GM21447 (cell line): ENCODE measurements at regions not wholly inside any gene's neighbourhood (a gene's known extent, or its start where the extent isn't known, plus 50 kb on each side); places are given as distances from the start of the nearest gene placed in this dataset.
"Not testable (repeated sequence)": the region's sequence is repeated elsewhere in the genome, so short reads cannot be mapped to it uniquely, and the experiment has no call there.

Experiments used
- ATAC-seq: cut with Tn5 transposase; IDR thresholded peaks from one replicate; pipeline ENCODE4 v1.9.1; 2021; ENCODE audit not compliant: unreplicated experiment

- no peak for ATAC-seq
Observed at GRCh38 chr18:67455890-67456501, 60.5 kb downstream of the DSEL start.

- no peak for ATAC-seq
Observed at GRCh38 chr18:67453901-67454300, 62.6 kb downstream of the DSEL start.

- ATAC-seq: no peak
Observed at GRCh38 chr18:67451960-67452359, 64.6 kb downstream of the DSEL start.

GRCh38 chr18:67451101-67451500, 65.4 kb downstream of the DSEL start:
- not testable (repeated sequence) for ATAC-seq

GRCh38 chr18:67433971-67434370, 82.5 kb downstream of the DSEL start:
- ATAC-seq: no peak

GRCh38 chr18:67432806-67433205, 83.7 kb downstream of the DSEL start:
- no peak for ATAC-seq

GRCh38 chr18:67428805-67429204, 87.7 kb downstream of the DSEL start:
- ATAC-seq: no peak

GRCh38 chr18:67428158-67428557, 88.4 kb downstream of the DSEL start:
- ATAC-seq: no peak

- ATAC-seq: no peak
Observed at GRCh38 chr18:67426486-67426885, 90.0 kb downstream of the DSEL start.

GRCh38 chr18:67425672-67426071, 90.8 kb downstream of the DSEL start:
- no peak for ATAC-seq

- ATAC-seq: no peak
Observed at GRCh38 chr18:67421651-67422050, 94.9 kb downstream of the DSEL start.

- peak; percentile 94 for ATAC-seq
Observed at GRCh38 chr18:67417864-67418523, 98.5 kb downstream of the DSEL start.

- ATAC-seq: no peak
Observed at GRCh38 chr18:67411116-67411515, 105.4 kb downstream of the DSEL start.

GRCh38 chr18:67410075-67411070, 106.1 kb downstream of the DSEL start:
- no peak for ATAC-seq

GRCh38 chr18:67408240-67408639, 108.3 kb downstream of the DSEL start:
- no peak for ATAC-seq

GRCh38 chr18:67406714-67407113, 109.8 kb downstream of the DSEL start:
- ATAC-seq: no peak

GRCh38 chr18:67402543-67402942, 114.0 kb downstream of the DSEL start:
- no peak for ATAC-seq

- ATAC-seq: no peak
Observed at GRCh38 chr18:67400502-67401117, 115.9 kb downstream of the DSEL start.

- no peak for ATAC-seq
Observed at GRCh38 chr18:67386032-67386431, 130.5 kb downstream of the DSEL start.

GRCh38 chr18:67385455-67385854, 131.1 kb downstream of the DSEL start:
- no peak for ATAC-seq

- ATAC-seq: not testable (repeated sequence)
Observed at GRCh38 chr18:67384057-67384456, 132.5 kb downstream of the DSEL start.
